ENCODE measurements at regions not wholly inside any gene's neighbourhood (a gene's known extent, or its start where the extent isn't known, plus 50 kb on each side); places are given as distances from the start of the nearest gene placed in this dataset.
"Not testable (repeated sequence)": the region's sequence is repeated elsewhere in the genome, so short reads cannot be mapped to it uniquely, and the experiment has no call there.

DNA sequence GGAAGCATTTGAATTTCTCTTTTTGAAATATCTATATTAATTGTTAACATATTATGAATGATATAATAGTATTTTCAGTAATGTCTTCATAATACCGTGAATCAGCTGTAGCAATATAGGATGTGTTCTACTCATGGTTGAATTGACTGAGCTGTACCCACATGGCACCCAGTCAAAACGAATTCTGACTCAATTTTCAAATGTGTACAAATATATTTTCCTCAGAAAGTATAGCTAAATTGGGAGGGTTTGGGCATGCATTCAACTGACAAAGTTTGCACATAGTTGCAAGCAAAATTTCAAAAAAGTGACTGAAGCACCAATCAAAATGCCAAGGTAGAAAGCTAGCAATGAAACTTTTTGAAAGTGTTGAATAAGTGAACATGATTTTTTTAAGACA is 188.9 kb downstream of the NAF1 start:
- intact Hi-C loops (cut with DNase I): no loop called here

DNA sequence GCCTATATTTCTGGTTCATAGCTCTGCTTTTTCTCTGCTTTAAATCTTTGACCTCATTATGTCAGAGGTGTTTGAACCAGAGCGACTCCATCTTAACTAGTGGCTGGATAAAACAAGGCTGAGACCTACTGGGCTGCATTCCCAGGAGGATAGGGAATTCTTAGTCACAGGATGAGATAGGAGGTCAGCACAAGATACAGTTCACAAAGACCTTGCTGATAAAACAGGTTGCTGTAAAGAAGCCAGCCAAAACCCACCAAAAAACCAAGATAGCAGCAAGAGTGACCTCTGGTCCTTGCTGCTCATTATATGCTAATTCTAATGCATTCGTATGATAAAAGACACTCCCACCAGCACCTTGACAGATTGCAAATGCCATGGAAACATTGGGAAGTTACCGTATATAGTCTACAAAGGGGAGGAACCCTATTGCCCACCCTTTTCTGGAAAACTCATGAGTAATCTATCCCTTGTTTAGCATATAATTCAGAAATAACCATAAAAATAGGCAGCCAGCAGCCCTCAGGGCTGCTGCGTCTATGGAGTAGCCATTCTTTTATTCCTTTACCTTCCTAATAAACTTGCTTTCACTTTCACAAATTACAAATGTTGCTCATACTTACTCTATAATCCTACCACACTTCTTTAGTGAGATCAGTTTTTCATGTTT is 193.9 kb downstream of the NAF1 start:
- 76 to 88% methylated on average over 4 of the region's 4 CpGs for WGBS, 2 donors
- no peak for DNase-seq
- Histone ChIP-seq H3K36me3 (no peaks in the 10 kb centered on the region), H3K27ac (no peak overlapping the region), H3K9me3 (no peaks in the 10 kb centered on the region), H3K4me1 (no peaks in the 10 kb centered on the region), H3K4me3 (no peak overlapping the region), H3K27me3 (no peaks in the 10 kb centered on the region)
- TF ChIP-seq POLR2A (IDR thresholded peaks at IDR 0.05): no peak
- TF ChIP-seq, protein P1, sequence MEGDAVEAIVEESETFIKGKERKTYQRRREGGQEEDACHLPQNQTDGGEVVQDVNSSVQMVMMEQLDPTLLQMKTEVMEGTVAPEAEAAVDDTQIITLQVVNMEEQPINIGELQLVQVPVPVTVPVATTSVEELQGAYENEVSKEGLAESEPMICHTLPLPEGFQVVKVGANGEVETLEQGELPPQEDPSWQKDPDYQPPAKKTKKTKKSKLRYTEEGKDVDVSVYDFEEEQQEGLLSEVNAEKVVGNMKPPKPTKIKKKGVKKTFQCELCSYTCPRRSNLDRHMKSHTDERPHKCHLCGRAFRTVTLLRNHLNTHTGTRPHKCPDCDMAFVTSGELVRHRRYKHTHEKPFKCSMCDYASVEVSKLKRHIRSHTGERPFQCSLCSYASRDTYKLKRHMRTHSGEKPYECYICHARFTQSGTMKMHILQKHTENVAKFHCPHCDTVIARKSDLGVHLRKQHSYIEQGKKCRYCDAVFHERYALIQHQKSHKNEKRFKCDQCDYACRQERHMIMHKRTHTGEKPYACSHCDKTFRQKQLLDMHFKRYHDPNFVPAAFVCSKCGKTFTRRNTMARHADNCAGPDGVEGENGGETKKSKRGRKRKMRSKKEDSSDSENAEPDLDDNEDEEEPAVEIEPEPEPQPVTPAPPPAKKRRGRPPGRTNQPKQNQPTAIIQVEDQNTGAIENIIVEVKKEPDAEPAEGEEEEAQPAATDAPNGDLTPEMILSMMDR (IDR thresholded peaks at IDR 0.05): no peak
- intact Hi-C loops (cut with DNase I): no loop called here

More for the DNA sequence above, 188.9 kb downstream of the NAF1 start:
- H3K36me3 ChIP-seq: no peaks in the 10 kb centered on the region
- no peaks in the 10 kb centered on the region for H3K4me1 ChIP-seq
- H3K9me3 ChIP-seq: no peaks in the 10 kb centered on the region
- DNase-seq: no peak
- WGBS, 2 donors: 48 to 63% methylated on average over 2 of the region's 2 CpGs
- no peak overlapping the region for H3K27ac ChIP-seq
- no peaks in the 10 kb centered on the region for H3K27me3 ChIP-seq
- H3K4me3 ChIP-seq: no peak overlapping the region
- TF ChIP-seq, protein P1 (IDR thresholded peaks at IDR 0.05): no peak
- TF ChIP-seq EP300 (IDR thresholded peaks at IDR 0.05) (no peak), POLR2AphosphoS5 (IDR thresholded peaks at IDR 0.05) (no peak), POLR2A (IDR thresholded peaks at IDR 0.05) (no peak)

DNA sequence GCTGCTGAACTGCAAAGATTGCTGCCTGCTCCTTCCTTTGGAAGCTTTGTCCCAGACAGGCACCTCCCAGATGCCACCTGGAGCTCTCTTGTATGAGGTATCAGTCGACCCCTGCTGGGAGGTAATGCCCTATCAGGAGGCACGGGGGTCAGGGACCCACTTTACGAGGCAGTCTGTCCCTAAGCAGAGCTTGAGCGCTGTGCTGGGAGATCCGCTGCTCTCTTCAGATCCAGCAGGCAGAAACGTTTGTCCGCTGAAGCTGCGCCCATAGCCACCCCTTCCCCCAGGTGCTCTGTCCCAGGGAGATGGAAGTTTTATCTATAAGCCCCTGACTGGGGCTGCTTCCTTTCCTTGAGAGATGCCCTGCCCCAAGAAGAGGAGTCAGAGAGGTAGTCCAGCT is 197.5 kb downstream of the NAF1 start:
- no peak overlapping the region for H3K4me3 ChIP-seq
- no peaks in the 10 kb centered on the region for H3K36me3 ChIP-seq
- no peaks in the 10 kb centered on the region for H3K4me1 ChIP-seq
- intact Hi-C loops (cut with DNase I): no loop called here
- no peaks in the 10 kb centered on the region for H3K27me3 ChIP-seq
- TF ChIP-seq EP300 (IDR thresholded peaks at IDR 0.05) (no peak), POLR2AphosphoS5 (IDR thresholded peaks at IDR 0.05) (no peak), POLR2A (IDR thresholded peaks at IDR 0.05) (no peak)
- TF ChIP-seq, protein P1 (IDR thresholded peaks at IDR 0.05): no peak
- no peak for DNase-seq
- 82 to 83% methylated on average over 8 of the region's 8 CpGs for WGBS, 2 donors
- H3K9me3 ChIP-seq: no peaks in the 10 kb centered on the region
- H3K27ac ChIP-seq: no peak overlapping the region

DNA sequence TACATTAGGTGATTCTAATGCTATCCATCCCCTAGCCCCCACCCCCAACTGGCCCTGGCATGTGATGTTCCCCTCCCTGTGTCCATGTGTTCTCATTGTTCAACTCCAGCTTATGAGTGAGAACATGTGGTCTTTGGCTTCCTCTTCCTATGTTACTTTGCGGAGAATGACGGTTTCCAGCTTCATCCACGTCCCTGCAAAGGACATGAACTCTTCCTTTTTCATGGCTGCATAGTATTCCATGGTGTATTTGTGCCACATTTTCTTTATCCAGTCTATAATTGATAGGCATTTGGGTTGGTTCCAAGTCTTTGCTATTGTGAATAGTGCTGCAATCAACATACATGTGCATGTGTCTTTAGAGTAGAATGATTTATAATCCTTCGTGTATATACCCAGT is 200.7 kb downstream of the NAF1 start:
- H3K9me3 ChIP-seq; H3K36me3 ChIP-seq; H3K27ac ChIP-seq; intact Hi-C loops (cut with DNase I); DNase-seq; H3K4me1 ChIP-seq; H3K27me3 ChIP-seq; H3K4me3 ChIP-seq: not testable (repeated sequence)
- 79 to 89% methylated on average over 4 of the region's 4 CpGs for WGBS, 2 donors

DNA sequence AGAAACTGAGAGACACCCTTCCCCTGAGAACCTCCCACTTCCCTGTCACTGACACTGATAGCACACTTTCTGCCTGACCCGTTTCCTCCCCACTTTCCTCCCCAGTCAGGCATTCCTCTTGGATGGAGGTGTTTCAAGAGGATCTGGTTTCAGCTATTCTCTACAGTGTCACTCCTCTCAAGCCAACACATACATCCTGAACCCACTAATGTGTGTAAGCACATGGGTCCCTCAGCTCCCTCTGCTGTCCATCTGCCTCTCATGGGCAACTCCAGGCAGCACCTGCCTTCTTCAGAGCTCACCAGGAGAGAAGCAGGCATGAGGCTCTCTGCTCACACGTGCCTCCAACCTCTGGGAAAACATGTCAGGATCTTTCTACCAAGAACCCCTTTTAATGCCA is 207.6 kb downstream of the NAF1 start:
- WGBS, 2 donors: 22 to 49% methylated on average over 2 of the region's 2 CpGs
- Histone ChIP-seq H3K27ac (no peak overlapping the region), H3K27me3 (no peaks in the 10 kb centered on the region), H3K36me3 (no peaks in the 10 kb centered on the region), H3K9me3 (no peaks in the 10 kb centered on the region), H3K4me1 (no peaks in the 10 kb centered on the region), H3K4me3 (no peak overlapping the region)
- no peak for DNase-seq
- intact Hi-C loops (cut with DNase I): no loop called here
- TF ChIP-seq EP300 (IDR thresholded peaks at IDR 0.05): no peak
- TF ChIP-seq, protein P1 (IDR thresholded peaks at IDR 0.05): no peak
- no peak for TF ChIP-seq POLR2A (IDR thresholded peaks at IDR 0.05)
- TF ChIP-seq POLR2AphosphoS5 (IDR thresholded peaks at IDR 0.05): no peak
